IMR-90 (cell line): ENCODE measurements at regions not wholly inside any gene's neighbourhood (a gene's known extent, or its start where the extent isn't known, plus 50 kb on each side); places are given as distances from the start of the nearest gene placed in this dataset.

Experiments
- ATAC-seq: fragments of 200-7000 bp; cut with Tn5 transposase; 2 replicates; pipeline ENCODE4 v1.9.1; 2020; ENCODE audit warnings: low read depth, mild to moderate bottlenecking, moderate library complexity
- BruUV-seq: library from RNA; stranded (reverse); fragments of 400-500 nt; replicated peaks from 2 replicates; lab custom pipeline; 2021; lab: Mats Ljungman, UMichigan
- CTCF ChIA-PET: fragments of 300-600 bp; formaldehyde crosslinking; extraction: SDS; loops from one replicate; lab custom pipeline; 2021; ENCODE audit warnings: antibody characterized with exemption; lab: Yijun Ruan, JAX
- POLR2A ChIA-PET: fragments of 300-600 bp; sonication (Branson Sonifier 250); formaldehyde crosslinking; loops from one replicate; lab custom pipeline; 2022; ENCODE audit warnings: antibody characterized with exemption; ENCODE audit not compliant: unreplicated experiment; lab: Charles Lee
- DNase-seq: peaks from one replicate; pipeline ENCODE4 v3.0.0; 2013
- H2AFZ ChIP-seq: replicated peaks from 2 replicates; pipeline ENCODE3; 2013; ENCODE audit warnings: low read length, mild to moderate bottlenecking; ENCODE audit not compliant: poor library complexity
- H2AK5ac ChIP-seq: 2 replicates; pipeline ENCODE4 v1.6.1; 2013; ENCODE audit warnings: low read depth, low read length, inconsistent platforms
- H2AK9ac ChIP-seq: replicated peaks from 2 replicates; pipeline ENCODE3; 2013; ENCODE audit warnings: mild to moderate bottlenecking, low read depth, low read length, moderate library complexity; ENCODE audit not compliant: poor library complexity
- H2BK120ac ChIP-seq: 2 replicates; pipeline ENCODE4 v1.6.1; 2013; ENCODE audit warnings: low read depth, low read length, inconsistent platforms
- H2BK15ac ChIP-seq: 3 replicates; pipeline ENCODE4 v1.6.1; 2013; ENCODE audit warnings: low read depth, low read length, inconsistent platforms
- H2BK20ac ChIP-seq: 2 replicates; pipeline ENCODE4 v1.6.1; 2013; ENCODE audit warnings: low read depth, mild to moderate bottlenecking, inconsistent platforms, low read length, moderate library complexity
- H2BK5ac ChIP-seq: 2 replicates; pipeline ENCODE4 v1.6.1; 2013; ENCODE audit warnings: mild to moderate bottlenecking, low read depth, low read length, inconsistent platforms; ENCODE audit not compliant: poor library complexity, severe bottlenecking
- H3K14ac ChIP-seq: replicated peaks from 2 replicates; pipeline ENCODE4 v1.6.1; 2013; ENCODE audit warnings: low read depth, low read length, inconsistent platforms
- H3K18ac ChIP-seq: 2 replicates; pipeline ENCODE4 v1.6.1; 2013; ENCODE audit warnings: low read depth, low read length, control low read depth
- H3K23ac ChIP-seq: 2 replicates; pipeline ENCODE4 v1.6.1; 2013; ENCODE audit warnings: low read depth, low read length, inconsistent platforms
- H3K27ac ChIP-seq: 2 replicates; pipeline ENCODE4 v1.5.1; 2013; ENCODE audit warnings: mild to moderate bottlenecking, control low read depth, low read length; ENCODE audit not compliant: insufficient read depth
- H3K27me3 ChIP-seq: 2 replicates; pipeline ENCODE4 v1.6.1; 2013; ENCODE audit warnings: low read length; ENCODE audit not compliant: control insufficient read depth, insufficient read depth
- H3K36me3 ChIP-seq: 2 replicates; pipeline ENCODE4 v1.6.1; 2013; ENCODE audit warnings: low read length, mixed read lengths; ENCODE audit not compliant: control insufficient read depth, insufficient read depth
- H3K4ac ChIP-seq: 2 replicates; pipeline ENCODE4 v1.6.1; 2013; ENCODE audit warnings: low read depth, low read length, inconsistent platforms
- H3K4me1 ChIP-seq: 2 replicates; pipeline ENCODE4 v1.6.1; 2013; ENCODE audit warnings: low read length, mixed read lengths; ENCODE audit not compliant: control insufficient read depth, insufficient read depth
- H3K4me2 ChIP-seq: 2 replicates; pipeline ENCODE4 v1.6.1; 2013; ENCODE audit warnings: low read depth, mild to moderate bottlenecking, control low read depth, low read length, moderate library complexity
- H3K4me3 ChIP-seq: 2 replicates; pipeline ENCODE4 v1.5.1; 2013; ENCODE audit warnings: low read depth, mild to moderate bottlenecking, control low read depth, low read length, moderate library complexity; ENCODE audit not compliant: insufficient read depth
- H3K56ac ChIP-seq: 2 replicates; pipeline ENCODE4 v1.6.1; 2013; ENCODE audit warnings: low read length, inconsistent platforms; ENCODE audit not compliant: insufficient read depth; ENCODE audit errors: extremely low read depth
- H3K79me1 ChIP-seq, 2 experiments: 2 replicates each; pipeline ENCODE4 v1.6.1; 2013; ENCODE audit warnings: low read length in 2 of 2, inconsistent platforms in 1 of 2, low read depth in 1 of 2
- H3K9ac ChIP-seq: 2 replicates; pipeline ENCODE4 v1.6.1; 2013; ENCODE audit warnings: low read depth, low read length, control low read depth
- H3K9me1 ChIP-seq: 2 replicates; pipeline ENCODE4 v1.6.1; 2013; ENCODE audit warnings: low read length, inconsistent platforms; ENCODE audit not compliant: insufficient read depth
- H3K9me3 ChIP-seq: 2 replicates; pipeline ENCODE4 v1.6.1; 2013; ENCODE audit warnings: low read length; ENCODE audit not compliant: control insufficient read depth, insufficient read depth
- H4K20me1 ChIP-seq: 2 replicates; pipeline ENCODE4 v1.6.1; 2013; ENCODE audit warnings: low read length, inconsistent platforms; ENCODE audit not compliant: insufficient read depth
- H4K5ac ChIP-seq: 2 replicates; pipeline ENCODE4 v1.6.1; 2013; ENCODE audit warnings: mild to moderate bottlenecking, low read depth, low read length, control low read depth
- H4K8ac ChIP-seq, 2 experiments: 2 replicates each; pipeline ENCODE4 v1.6.1; 2013; ENCODE audit warnings: low read depth in 2 of 2, low read length in 2 of 2, control low read depth in 1 of 2, inconsistent platforms in 1 of 2
- H4K91ac ChIP-seq: 2 replicates; pipeline ENCODE4 v1.6.1; 2013; ENCODE audit warnings: low read depth, low read length, inconsistent platforms; ENCODE audit not compliant: insufficient read depth
- BHLHE40 ChIP-seq: fragments of 150-350 bp; IDR thresholded peaks from 2 replicates; pipeline ENCODE4 v1.6.1; 2016; ENCODE audit warnings: mild to moderate bottlenecking, low read depth, low read length
- MXI1 ChIP-seq: IDR thresholded peaks from 2 replicates; pipeline ENCODE4 v1.6.1; 2012; ENCODE audit warnings: low read depth, mild to moderate bottlenecking, low read length, moderate library complexity, borderline replicate concordance
- NFE2L2 ChIP-seq: fragments of 150-350 bp; IDR thresholded peaks from 2 replicates; pipeline ENCODE4 v1.6.1; 2016; ENCODE audit warnings: low read depth, mild to moderate bottlenecking, low read length
- POLR2A ChIP-seq: IDR thresholded peaks from 2 replicates; pipeline ENCODE4 v1.6.1; 2012; ENCODE audit warnings: mild to moderate bottlenecking, low read depth, low read length
- RAD21 ChIP-seq: IDR thresholded peaks from 2 replicates; pipeline ENCODE4 v1.6.1; 2012; ENCODE audit warnings: low read length, improper control_type of control experiment
- RCOR1 ChIP-seq: IDR thresholded peaks from 2 replicates; pipeline ENCODE4 v1.6.1; 2012; ENCODE audit warnings: mild to moderate bottlenecking, low read length, improper control_type of control experiment; ENCODE audit not compliant: insufficient replicate concordance
- SMC3 ChIP-seq: fragments of 150-350 bp; IDR thresholded peaks from 2 replicates; pipeline ENCODE4 v1.6.1; 2016; ENCODE audit warnings: low read depth, mild to moderate bottlenecking, antibody characterized with exemption, low read length, moderate library complexity
- WGBS, 2 experiments: methylation state at CpG; one replicate each; pipeline versions ENCODE4 v1.1.5 to v1.1.7; 2013; ENCODE audit warnings: missing lambda C conversion rate in 2 of 2; ENCODE audit not compliant: insufficient read length in 1 of 2; ENCODE audit errors: extremely low coverage in 2 of 2; 5-methylcytosine and 5-hydroxymethylcytosine counted together
- dilution Hi-C: fragments of 300-500 bp; cut with HindIII; formaldehyde crosslinking; loops from one replicate; pipeline ENCODE4 v1.14.3; 2018; ENCODE audit warnings: low sequenced_read_pairs; ENCODE audit not compliant: unreplicated experiment
- in situ Hi-C: fragments of 300-500 bp; cut with MboI; formaldehyde crosslinking; loops from 3 replicates; pipeline ENCODE4 v1.14.3; 2019; ENCODE audit warnings: low sequenced_read_pairs, inconsistent platforms, mixed read lengths
- intact Hi-C: fragments of 100-400 bp; cut with micrococcal nuclease; formaldehyde crosslinking; loops from 2 replicates; pipeline ENCODE4 v1.10.0; 2022
- TF ChIP-seq, protein P1 (sequence below): fragments of 150-350 bp; IDR thresholded peaks from 2 replicates; pipeline ENCODE4 v1.6.1; 2017; ENCODE audit warnings: mild to moderate bottlenecking, antibody characterized with exemption, low read length, low read depth
- TF ChIP-seq, protein P2 (sequence below): conservative IDR thresholded peaks from 2 replicates; pipeline ENCODE4 v1.5.1; 2012; ENCODE audit warnings: mild to moderate bottlenecking, low read depth, low read length, improper control_type of control experiment

DNA sequence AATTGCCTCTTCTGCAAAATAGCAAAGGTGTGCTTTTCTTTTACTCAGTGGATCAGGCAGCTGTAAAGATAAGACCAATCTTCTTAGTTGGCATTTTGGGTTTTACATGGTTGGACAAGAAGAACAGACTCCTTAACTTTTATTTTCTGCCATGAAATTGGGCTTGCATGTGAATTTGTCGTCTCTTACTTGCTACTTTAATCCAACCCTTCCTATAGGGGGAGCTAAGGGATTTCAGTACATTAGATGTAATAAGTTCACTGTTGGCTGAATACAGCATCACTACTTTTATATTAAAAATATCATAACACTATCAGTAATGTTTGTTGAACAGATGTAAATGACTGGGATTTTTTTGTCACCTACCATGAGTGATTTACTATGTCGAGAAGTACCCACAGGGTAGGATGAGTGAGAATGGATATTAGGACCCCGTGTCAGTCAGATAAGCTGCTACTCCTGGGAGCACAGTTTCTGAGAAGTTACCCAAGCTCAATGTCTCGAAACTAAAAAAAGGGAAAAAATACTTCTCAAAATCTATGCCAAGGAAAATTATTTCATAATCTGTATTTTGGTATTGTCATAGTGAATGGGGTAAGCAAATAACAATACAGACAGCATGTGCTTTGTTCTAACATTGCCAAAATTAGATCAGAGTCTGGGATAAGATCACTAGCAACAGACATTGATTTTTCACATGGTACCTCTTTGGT, 127.4 kb upstream of the AGR3 start:
- Histone ChIP-seq H2BK20ac (no peak overlapping the region), H3K27ac (no peak overlapping the region), H4K5ac (no peak overlapping the region)

More for the DNA sequence above, 127.4 kb upstream of the AGR3 start:
- H2BK5ac ChIP-seq, result no peak overlapping the region
- no peak overlapping the region for H2AK9ac ChIP-seq
- TF ChIP-seq NFE2L2 (no peak), RAD21 (peak; percentile 33; the same call in 1 of the 2 replicates), RCOR1 (no peak), SMC3 (peak; percentile 12; the same call in 1 of the 2 replicates), MXI1 (no peak), POLR2A (no peak), BHLHE40 (no peak)
- TF ChIP-seq, protein P1, sequence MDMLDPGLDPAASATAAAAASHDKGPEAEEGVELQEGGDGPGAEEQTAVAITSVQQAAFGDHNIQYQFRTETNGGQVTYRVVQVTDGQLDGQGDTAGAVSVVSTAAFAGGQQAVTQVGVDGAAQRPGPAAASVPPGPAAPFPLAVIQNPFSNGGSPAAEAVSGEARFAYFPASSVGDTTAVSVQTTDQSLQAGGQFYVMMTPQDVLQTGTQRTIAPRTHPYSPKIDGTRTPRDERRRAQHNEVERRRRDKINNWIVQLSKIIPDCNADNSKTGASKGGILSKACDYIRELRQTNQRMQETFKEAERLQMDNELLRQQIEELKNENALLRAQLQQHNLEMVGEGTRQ, result no peak
- TF ChIP-seq, protein P2, sequence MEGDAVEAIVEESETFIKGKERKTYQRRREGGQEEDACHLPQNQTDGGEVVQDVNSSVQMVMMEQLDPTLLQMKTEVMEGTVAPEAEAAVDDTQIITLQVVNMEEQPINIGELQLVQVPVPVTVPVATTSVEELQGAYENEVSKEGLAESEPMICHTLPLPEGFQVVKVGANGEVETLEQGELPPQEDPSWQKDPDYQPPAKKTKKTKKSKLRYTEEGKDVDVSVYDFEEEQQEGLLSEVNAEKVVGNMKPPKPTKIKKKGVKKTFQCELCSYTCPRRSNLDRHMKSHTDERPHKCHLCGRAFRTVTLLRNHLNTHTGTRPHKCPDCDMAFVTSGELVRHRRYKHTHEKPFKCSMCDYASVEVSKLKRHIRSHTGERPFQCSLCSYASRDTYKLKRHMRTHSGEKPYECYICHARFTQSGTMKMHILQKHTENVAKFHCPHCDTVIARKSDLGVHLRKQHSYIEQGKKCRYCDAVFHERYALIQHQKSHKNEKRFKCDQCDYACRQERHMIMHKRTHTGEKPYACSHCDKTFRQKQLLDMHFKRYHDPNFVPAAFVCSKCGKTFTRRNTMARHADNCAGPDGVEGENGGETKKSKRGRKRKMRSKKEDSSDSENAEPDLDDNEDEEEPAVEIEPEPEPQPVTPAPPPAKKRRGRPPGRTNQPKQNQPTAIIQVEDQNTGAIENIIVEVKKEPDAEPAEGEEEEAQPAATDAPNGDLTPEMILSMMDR, result peak; percentile 42
- intact Hi-C loops, result no loop called here
- H3K4me1 ChIP-seq, result no peaks in the 10 kb centered on the region
- no peaks in the 10 kb centered on the region for H3K9me3 ChIP-seq
- no peak overlapping the region for H2BK120ac ChIP-seq
- BruUV-seq, result no TSS peak
- H3K56ac ChIP-seq, result no peak overlapping the region
- no peaks in the 10 kb centered on the region for H3K36me3 ChIP-seq
- dilution Hi-C loops, result no loop called here
- no peak overlapping the region for H3K9ac ChIP-seq
- no peak overlapping the region for H2AFZ ChIP-seq
- H4K8ac ChIP-seq, result no peak overlapping the region
- H3K27me3 ChIP-seq, result no peaks in the 10 kb centered on the region
- no peak overlapping the region for H3K4me2 ChIP-seq
- H3K23ac ChIP-seq, result no peak overlapping the region
- no peak overlapping the region for H4K91ac ChIP-seq
- no peak overlapping the region for H3K18ac ChIP-seq
- H2BK15ac ChIP-seq, result no peak overlapping the region
- H3K79me1 ChIP-seq, result no peaks in the 10 kb centered on the region
- H3K4me3 ChIP-seq, result no peak overlapping the region
- in situ Hi-C loops, result no loop called here
- DNase-seq (peak; percentile 45), ATAC-seq (no peak)
- ChIA-PET POLR2A (no interaction called here), CTCF (interaction anchor here (0.6 to 0.7 kb wide), 3 partner anchors 297 to 630 kb away, joined by 3 read pairs; no protein-coding TSS in a partner anchor)
- no CpG with 5 or more reads among the region's 4 CpGs for WGBS, 2 experiments
- H4K20me1 ChIP-seq, result no peaks in the 10 kb centered on the region
- H3K14ac ChIP-seq, result no peak overlapping the region
- no peak overlapping the region for H3K4ac ChIP-seq
- H2AK5ac ChIP-seq, result no peak overlapping the region
- no peaks in the 10 kb centered on the region for H3K9me1 ChIP-seq
